Panc1 (cell line): ENCODE measurements at regions not wholly inside any gene's neighbourhood (a gene's known extent, or its start where the extent isn't known, plus 50 kb on each side); places are given as distances from the start of the nearest gene placed in this dataset.

Experiments used
- ATAC-seq: fragments of 200-7000 bp; cut with Tn5 transposase; 2 replicates; pipeline ENCODE4 v1.9.1; 2020; ENCODE audit warnings: mild to moderate bottlenecking, moderate library complexity
- BruUV-seq: library from RNA; stranded (reverse); fragments of 400-500 nt; replicated peaks from 2 replicates; lab custom pipeline; 2021; lab: Mats Ljungman, UMichigan
- CTCF ChIA-PET: fragments of 300-600 bp; sonication (Branson Sonifier 250); formaldehyde crosslinking; loops from one replicate; lab custom pipeline; 2022; ENCODE audit warnings: antibody characterized with exemption; lab: Charles Lee
- POLR2A ChIA-PET: fragments of 300-600 bp; sonication (Branson Sonifier 250); formaldehyde crosslinking; loops from one replicate; lab custom pipeline; 2022; ENCODE audit warnings: antibody characterized with exemption; lab: Charles Lee
- DNase-seq: peaks from one replicate; pipeline ENCODE4 v3.0.0-alpha.2; 2010; ENCODE audit warnings: low read depth, low spot score
- H3K27ac ChIP-seq: 2 replicates; pipeline ENCODE4 v1.5.1; 2011; ENCODE audit warnings: mild to moderate bottlenecking, low read length, inconsistent platforms
- H3K27me3 ChIP-seq: fragments of 200-500 bp; sonication (Bioruptor generic); 2 replicates; pipeline ENCODE4 v1.6.0; 2014; ENCODE audit warnings: low read length, inconsistent platforms; ENCODE audit not compliant: control insufficient read depth, insufficient read depth
- H3K36me3 ChIP-seq: fragments of 200-500 bp; sonication (Bioruptor generic); 2 replicates; pipeline ENCODE4 v1.5.1; 2014; ENCODE audit warnings: inconsistent platforms, mild to moderate bottlenecking, low read length, moderate library complexity; ENCODE audit not compliant: control insufficient read depth, insufficient read depth
- H3K4me1 ChIP-seq: 2 replicates; pipeline ENCODE4 v1.5.1; 2011; ENCODE audit warnings: inconsistent platforms, mild to moderate bottlenecking, low read length, moderate library complexity; ENCODE audit not compliant: control insufficient read depth, insufficient read depth
- H3K4me3 ChIP-seq, 2 experiments: 2 replicates each; pipeline ENCODE4 v1.5.1; 2011 to 2012; ENCODE audit warnings: low read depth in 2 of 2, low read length in 2 of 2, mild to moderate bottlenecking in 2 of 2, inconsistent platforms in 1 of 2, moderate library complexity in 1 of 2
- H3K9me3 ChIP-seq: fragments of 200-500 bp; sonication (Bioruptor generic); 2 replicates; pipeline ENCODE4 v1.5.1; 2014; ENCODE audit warnings: low read depth, mild to moderate bottlenecking, inconsistent platforms, low read length, moderate library complexity; ENCODE audit not compliant: control insufficient read depth, insufficient read depth
- POLR2AphosphoS5 ChIP-seq: IDR thresholded peaks from 2 replicates; pipeline ENCODE4 v1.6.1; 2012; ENCODE audit warnings: mild to moderate bottlenecking, low read depth, low read length, moderate library complexity
- SIN3A ChIP-seq: IDR thresholded peaks from 2 replicates; pipeline ENCODE4 v1.6.1; 2012; ENCODE audit warnings: low read depth, mild to moderate bottlenecking, low read length, moderate library complexity, borderline replicate concordance; ENCODE audit not compliant: insufficient read depth
- TCF7L2 ChIP-seq: IDR thresholded peaks from 2 replicates; pipeline ENCODE4 v1.6.1; 2011; ENCODE audit warnings: mild to moderate bottlenecking, low read depth, low read length, inconsistent platforms
- in situ Hi-C: cut with HindIII; loops from 2 replicates; pipeline ENCODE4 v1.10.0; 2016; ENCODE audit warnings: low sequenced_read_pairs, low pct_unique_long_range_greater_than_20kb
- intact Hi-C: fragments of 100-400 bp; cut with micrococcal nuclease; formaldehyde crosslinking; loops from one replicate; pipeline ENCODE4 v1.10.0; 2022; ENCODE audit not compliant: unreplicated experiment
- TF ChIP-seq, protein P1 (sequence below): fragments of 450-650 bp; IDR thresholded peaks from 2 replicates; pipeline ENCODE4 v1.5.1; 2017; ENCODE audit warnings: mild to moderate bottlenecking
- TF ChIP-seq, protein P2 (sequence below), 2 experiments: IDR thresholded peaks; 2 replicates each; pipeline ENCODE4 v1.6.1; 2011 to 2012; ENCODE audit warnings: low read depth in 2 of 2, control low read depth in 1 of 2, low read length in 1 of 2, mild to moderate bottlenecking in 1 of 2, moderate library complexity in 1 of 2; ENCODE audit not compliant: insufficient read depth in 1 of 2

DNA sequence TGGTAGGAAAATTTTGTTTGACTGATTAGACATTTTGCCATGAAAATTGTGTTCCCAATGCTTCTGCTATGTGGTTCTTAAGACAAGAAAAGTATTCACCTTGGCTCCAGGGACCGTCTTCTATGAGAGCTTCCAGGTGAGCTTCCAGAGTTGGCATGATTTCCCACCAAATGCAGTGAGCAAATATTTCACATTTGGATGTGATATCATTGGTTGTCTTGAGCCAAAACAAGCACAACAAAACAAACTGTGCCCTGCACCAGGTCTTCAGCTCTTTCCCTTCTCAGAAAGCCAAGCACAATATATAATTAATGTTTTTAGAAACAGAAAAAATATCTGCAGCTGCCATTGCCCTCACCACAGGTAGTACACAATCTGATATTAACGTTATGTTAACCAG, 1009.0 kb downstream of the PLA2G4A start:
- TF ChIP-seq SIN3A = no peak
- no peak for TF ChIP-seq POLR2AphosphoS5
- TF ChIP-seq, protein P1, sequence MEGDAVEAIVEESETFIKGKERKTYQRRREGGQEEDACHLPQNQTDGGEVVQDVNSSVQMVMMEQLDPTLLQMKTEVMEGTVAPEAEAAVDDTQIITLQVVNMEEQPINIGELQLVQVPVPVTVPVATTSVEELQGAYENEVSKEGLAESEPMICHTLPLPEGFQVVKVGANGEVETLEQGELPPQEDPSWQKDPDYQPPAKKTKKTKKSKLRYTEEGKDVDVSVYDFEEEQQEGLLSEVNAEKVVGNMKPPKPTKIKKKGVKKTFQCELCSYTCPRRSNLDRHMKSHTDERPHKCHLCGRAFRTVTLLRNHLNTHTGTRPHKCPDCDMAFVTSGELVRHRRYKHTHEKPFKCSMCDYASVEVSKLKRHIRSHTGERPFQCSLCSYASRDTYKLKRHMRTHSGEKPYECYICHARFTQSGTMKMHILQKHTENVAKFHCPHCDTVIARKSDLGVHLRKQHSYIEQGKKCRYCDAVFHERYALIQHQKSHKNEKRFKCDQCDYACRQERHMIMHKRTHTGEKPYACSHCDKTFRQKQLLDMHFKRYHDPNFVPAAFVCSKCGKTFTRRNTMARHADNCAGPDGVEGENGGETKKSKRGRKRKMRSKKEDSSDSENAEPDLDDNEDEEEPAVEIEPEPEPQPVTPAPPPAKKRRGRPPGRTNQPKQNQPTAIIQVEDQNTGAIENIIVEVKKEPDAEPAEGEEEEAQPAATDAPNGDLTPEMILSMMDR = no peak
- TF ChIP-seq, protein P2, sequence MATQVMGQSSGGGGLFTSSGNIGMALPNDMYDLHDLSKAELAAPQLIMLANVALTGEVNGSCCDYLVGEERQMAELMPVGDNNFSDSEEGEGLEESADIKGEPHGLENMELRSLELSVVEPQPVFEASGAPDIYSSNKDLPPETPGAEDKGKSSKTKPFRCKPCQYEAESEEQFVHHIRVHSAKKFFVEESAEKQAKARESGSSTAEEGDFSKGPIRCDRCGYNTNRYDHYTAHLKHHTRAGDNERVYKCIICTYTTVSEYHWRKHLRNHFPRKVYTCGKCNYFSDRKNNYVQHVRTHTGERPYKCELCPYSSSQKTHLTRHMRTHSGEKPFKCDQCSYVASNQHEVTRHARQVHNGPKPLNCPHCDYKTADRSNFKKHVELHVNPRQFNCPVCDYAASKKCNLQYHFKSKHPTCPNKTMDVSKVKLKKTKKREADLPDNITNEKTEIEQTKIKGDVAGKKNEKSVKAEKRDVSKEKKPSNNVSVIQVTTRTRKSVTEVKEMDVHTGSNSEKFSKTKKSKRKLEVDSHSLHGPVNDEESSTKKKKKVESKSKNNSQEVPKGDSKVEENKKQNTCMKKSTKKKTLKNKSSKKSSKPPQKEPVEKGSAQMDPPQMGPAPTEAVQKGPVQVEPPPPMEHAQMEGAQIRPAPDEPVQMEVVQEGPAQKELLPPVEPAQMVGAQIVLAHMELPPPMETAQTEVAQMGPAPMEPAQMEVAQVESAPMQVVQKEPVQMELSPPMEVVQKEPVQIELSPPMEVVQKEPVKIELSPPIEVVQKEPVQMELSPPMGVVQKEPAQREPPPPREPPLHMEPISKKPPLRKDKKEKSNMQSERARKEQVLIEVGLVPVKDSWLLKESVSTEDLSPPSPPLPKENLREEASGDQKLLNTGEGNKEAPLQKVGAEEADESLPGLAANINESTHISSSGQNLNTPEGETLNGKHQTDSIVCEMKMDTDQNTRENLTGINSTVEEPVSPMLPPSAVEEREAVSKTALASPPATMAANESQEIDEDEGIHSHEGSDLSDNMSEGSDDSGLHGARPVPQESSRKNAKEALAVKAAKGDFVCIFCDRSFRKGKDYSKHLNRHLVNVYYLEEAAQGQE (IDR thresholded peaks at IDR 0.05; ENCODE audit: insufficient read depth in 1 of 2, low read depth in 2 of 2, low read length in 1 of 2) = no peak
- no peak for TF ChIP-seq TCF7L2
- Histone ChIP-seq H3K36me3 (no peaks in the 10 kb centered on the region), H3K4me1 (no peaks in the 10 kb centered on the region)

GRCh38 chr1:187838335-187839293, 1009.9 kb downstream of the PLA2G4A start:
- POLR2A ChIA-PET = no interaction called here
- Histone ChIP-seq H3K4me3 (no peak overlapping the region), H3K9me3 (no peaks in the 10 kb centered on the region), H3K4me1 (no peaks in the 10 kb centered on the region), H3K27ac (no peak overlapping the region), H3K27me3 (no peaks in the 10 kb centered on the region), H3K36me3 (no peaks in the 10 kb centered on the region)
- CTCF ChIA-PET = no interaction called here
- DNase-seq (no peak), ATAC-seq (no peak)
- intact Hi-C loops (no loop called here), in situ Hi-C loops (no loop called here)
- BruUV-seq = no TSS peak
- no peak for TF ChIP-seq TCF7L2
- TF ChIP-seq, protein P2 (IDR thresholded peaks at IDR 0.05; ENCODE audit: insufficient read depth in 1 of 2, low read depth in 2 of 2, low read length in 1 of 2) = no peak
- TF ChIP-seq POLR2AphosphoS5 = no peak
- TF ChIP-seq, protein P1 = no peak
- no peak for TF ChIP-seq SIN3A

More for the DNA sequence above, 1009.0 kb downstream of the PLA2G4A start:
- POLR2A ChIA-PET = no interaction called here
- DNase-seq = no peak
- no peaks in the 10 kb centered on the region for H3K27me3 ChIP-seq
- in situ Hi-C loops (no loop called here), intact Hi-C loops (no loop called here)
- no TSS peak for BruUV-seq
- no peaks in the 10 kb centered on the region for H3K9me3 ChIP-seq
- H3K27ac ChIP-seq = no peak overlapping the region
- no peak overlapping the region for H3K4me3 ChIP-seq
- ATAC-seq = no peak
- CTCF ChIA-PET = no interaction called here
